Right lobe of liver (tissue), 4 donors: ENCODE measurements at regions not wholly inside any gene's neighbourhood (a gene's known extent, or its start where the extent isn't known, plus 50 kb on each side); places are given as distances from the start of the nearest gene placed in this dataset.

Experiments
- POLR2A ChIP-seq: fragments of 450-650 bp; IDR thresholded peaks from one replicate; pipeline ENCODE4 v1.6.1; 2017; ENCODE audit warnings: antibody characterized with exemption, mild to moderate bottlenecking
- TF ChIP-seq, protein P1 (sequence below), 4 donors: fragments of 200-600 bp in 3 of 4; fragments of 450-650 bp in 1 of 4; IDR thresholded peaks; one replicate each; pipeline versions ENCODE4 v1.5.1 to v1.8.0; 2016 to 2022; ENCODE audit warnings: antibody characterized with exemption in 4 of 4, mild to moderate bottlenecking in 2 of 4
- donor health status: DM: no; HTN: no; CAD: no.
- donor health status: DM: no; HTN: no; CAD: no.
- donor health status: DM: no; HTN: yes; CAD: no.

DNA sequence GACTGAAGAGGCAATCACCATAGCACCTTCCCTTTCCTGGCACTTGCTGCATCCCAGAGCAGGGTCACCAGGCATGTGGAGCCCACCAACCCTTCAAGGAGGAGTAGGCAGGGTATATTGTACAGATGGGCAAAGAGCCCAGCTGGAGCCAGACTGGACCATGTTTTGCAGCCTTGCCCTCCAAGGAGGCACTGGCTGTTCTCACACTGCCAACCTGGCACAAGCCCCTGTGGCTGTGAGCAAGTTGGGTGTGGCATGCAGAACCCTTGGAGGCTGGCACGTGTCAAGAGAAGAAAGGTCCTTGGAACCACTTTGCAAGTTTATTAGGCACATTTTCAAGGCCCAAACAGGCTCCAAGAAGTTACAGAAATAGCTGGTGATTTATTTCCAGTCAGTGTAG, 146.4 kb downstream of the FOXD2 start:
- TF ChIP-seq, protein P1, sequence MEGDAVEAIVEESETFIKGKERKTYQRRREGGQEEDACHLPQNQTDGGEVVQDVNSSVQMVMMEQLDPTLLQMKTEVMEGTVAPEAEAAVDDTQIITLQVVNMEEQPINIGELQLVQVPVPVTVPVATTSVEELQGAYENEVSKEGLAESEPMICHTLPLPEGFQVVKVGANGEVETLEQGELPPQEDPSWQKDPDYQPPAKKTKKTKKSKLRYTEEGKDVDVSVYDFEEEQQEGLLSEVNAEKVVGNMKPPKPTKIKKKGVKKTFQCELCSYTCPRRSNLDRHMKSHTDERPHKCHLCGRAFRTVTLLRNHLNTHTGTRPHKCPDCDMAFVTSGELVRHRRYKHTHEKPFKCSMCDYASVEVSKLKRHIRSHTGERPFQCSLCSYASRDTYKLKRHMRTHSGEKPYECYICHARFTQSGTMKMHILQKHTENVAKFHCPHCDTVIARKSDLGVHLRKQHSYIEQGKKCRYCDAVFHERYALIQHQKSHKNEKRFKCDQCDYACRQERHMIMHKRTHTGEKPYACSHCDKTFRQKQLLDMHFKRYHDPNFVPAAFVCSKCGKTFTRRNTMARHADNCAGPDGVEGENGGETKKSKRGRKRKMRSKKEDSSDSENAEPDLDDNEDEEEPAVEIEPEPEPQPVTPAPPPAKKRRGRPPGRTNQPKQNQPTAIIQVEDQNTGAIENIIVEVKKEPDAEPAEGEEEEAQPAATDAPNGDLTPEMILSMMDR (IDR thresholded peaks at IDR 0.05) = no peak
- TF ChIP-seq POLR2A = no peak
